Prostate gland (tissue), 2 donors: ENCODE measurements at regions not wholly inside any gene's neighbourhood (a gene's known extent, or its start where the extent isn't known, plus 50 kb on each side); places are given as distances from the start of the nearest gene placed in this dataset.

Experiments
- POLR2AphosphoS5 ChIP-seq: sonication (generic); formaldehyde crosslinking; IDR thresholded peaks from one replicate; pipeline ENCODE4 v1.6.1; 2017; ENCODE audit warnings: antibody characterized with exemption
- TF ChIP-seq, protein P1 (sequence below), 4 experiments: fragments of 200-600 bp in 2 of 4; fragments of 450-650 bp in 2 of 4; sonication (generic) in 2 of 4; IDR thresholded peaks; 1 replicate in 3 of 4; 2 replicates in 1 of 4; pipeline ENCODE4 v1.5.1; 2016 to 2019; ENCODE audit warnings: antibody characterized with exemption in 4 of 4, mild to moderate bottlenecking in 2 of 4, moderate library complexity in 2 of 4

DNA sequence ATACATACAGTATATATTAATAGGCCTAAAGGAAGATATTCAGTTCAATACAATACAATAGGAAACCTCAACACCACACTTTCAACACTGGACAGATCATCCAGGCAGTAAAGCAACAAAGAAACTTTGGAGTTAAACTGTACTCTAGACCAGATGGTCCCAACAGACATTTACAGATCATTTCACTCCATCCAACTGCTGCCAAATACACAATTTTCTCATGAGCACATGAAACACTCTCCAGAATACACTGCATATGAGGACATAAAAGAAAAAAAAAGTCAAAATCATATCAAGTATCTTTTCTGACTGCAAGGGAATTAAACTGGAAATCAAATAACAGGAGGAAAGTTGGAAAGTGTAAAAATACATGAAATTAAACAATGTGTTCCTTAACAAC lies 607.5 kb upstream of the BRINP3 start:
- TF ChIP-seq, protein P1, sequence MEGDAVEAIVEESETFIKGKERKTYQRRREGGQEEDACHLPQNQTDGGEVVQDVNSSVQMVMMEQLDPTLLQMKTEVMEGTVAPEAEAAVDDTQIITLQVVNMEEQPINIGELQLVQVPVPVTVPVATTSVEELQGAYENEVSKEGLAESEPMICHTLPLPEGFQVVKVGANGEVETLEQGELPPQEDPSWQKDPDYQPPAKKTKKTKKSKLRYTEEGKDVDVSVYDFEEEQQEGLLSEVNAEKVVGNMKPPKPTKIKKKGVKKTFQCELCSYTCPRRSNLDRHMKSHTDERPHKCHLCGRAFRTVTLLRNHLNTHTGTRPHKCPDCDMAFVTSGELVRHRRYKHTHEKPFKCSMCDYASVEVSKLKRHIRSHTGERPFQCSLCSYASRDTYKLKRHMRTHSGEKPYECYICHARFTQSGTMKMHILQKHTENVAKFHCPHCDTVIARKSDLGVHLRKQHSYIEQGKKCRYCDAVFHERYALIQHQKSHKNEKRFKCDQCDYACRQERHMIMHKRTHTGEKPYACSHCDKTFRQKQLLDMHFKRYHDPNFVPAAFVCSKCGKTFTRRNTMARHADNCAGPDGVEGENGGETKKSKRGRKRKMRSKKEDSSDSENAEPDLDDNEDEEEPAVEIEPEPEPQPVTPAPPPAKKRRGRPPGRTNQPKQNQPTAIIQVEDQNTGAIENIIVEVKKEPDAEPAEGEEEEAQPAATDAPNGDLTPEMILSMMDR (IDR thresholded peaks at IDR 0.05): no peak
- TF ChIP-seq POLR2AphosphoS5: no peak
